Endodermal cell (in vitro differentiated cells): ENCODE measurements at regions not wholly inside any gene's neighbourhood (a gene's known extent, or its start where the extent isn't known, plus 50 kb on each side); places are given as distances from the start of the nearest gene placed in this dataset.
A peak's percentile ranks its signal among the peaks of the same experiment; 100 is the strongest.

Source experiments
- DNase-seq: peaks from one replicate; pipeline ENCODE4 v3.0.0-alpha.2; 2017
- H3K27ac ChIP-seq: 2 replicates; pipeline ENCODE4 v1.5.1; 2013; ENCODE audit warnings: mild to moderate bottlenecking, low read depth, low read length, moderate library complexity
- H3K27me3 ChIP-seq: 2 replicates; pipeline ENCODE4 v1.6.1; 2013; ENCODE audit warnings: mild to moderate bottlenecking, low read length, moderate library complexity; ENCODE audit not compliant: insufficient read depth, control insufficient read depth, poor library complexity, severe bottlenecking
- H3K36me3 ChIP-seq: 2 replicates; pipeline ENCODE4 v1.7.0; 2013; ENCODE audit warnings: mild to moderate bottlenecking, low read length, moderate library complexity; ENCODE audit not compliant: control insufficient read depth, insufficient read depth
- H3K4me1 ChIP-seq: one replicate; pipeline ENCODE4 v1.7.0; 2013; ENCODE audit warnings: low read length; ENCODE audit not compliant: control insufficient read depth, insufficient read depth
- H3K4me3 ChIP-seq: 2 replicates; pipeline ENCODE4 v1.5.1; 2013; ENCODE audit warnings: mild to moderate bottlenecking, low read length, moderate library complexity
- H3K9ac ChIP-seq: 2 replicates; pipeline ENCODE4 v1.6.1; 2013; ENCODE audit warnings: mild to moderate bottlenecking, low read length, moderate library complexity; ENCODE audit not compliant: poor library complexity, severe bottlenecking; ENCODE audit errors: extremely low read depth
- H3K9me3 ChIP-seq: 2 replicates; pipeline ENCODE4 v1.6.1; 2013; ENCODE audit warnings: mild to moderate bottlenecking, low read length, moderate library complexity; ENCODE audit not compliant: control insufficient read depth
- H3K27ac Mint-ChIP-seq: 2 replicates; pipeline ENCODE4 v1.8.0; 2020; ENCODE audit warnings: mixed read lengths
- H3K27me3 Mint-ChIP-seq: 2 replicates; pipeline ENCODE4 v1.8.0; 2021; ENCODE audit warnings: mild to moderate bottlenecking, mixed read lengths; ENCODE audit not compliant: insufficient read depth
- H3K36me3 Mint-ChIP-seq: 2 replicates; pipeline ENCODE4 v1.8.0; 2020; ENCODE audit warnings: low read depth, mixed read lengths
- H3K4me1 Mint-ChIP-seq: 2 replicates; pipeline ENCODE4 v1.8.0; 2020; ENCODE audit warnings: mixed read lengths
- H3K4me3 Mint-ChIP-seq: 2 replicates; pipeline ENCODE4 v1.8.0; 2020; ENCODE audit warnings: mild to moderate bottlenecking, moderate library complexity, mixed read lengths
- H3K9me3 Mint-ChIP-seq: 2 replicates; pipeline ENCODE4 v1.8.0; 2020; ENCODE audit warnings: mild to moderate bottlenecking, mixed read lengths
- CTCF ChIP-seq: fragments of 200-600 bp; sonication (generic); conservative IDR thresholded peaks from 2 replicates; pipeline ENCODE4 v1.5.0; 2021; ENCODE audit warnings: antibody characterized with exemption, mild to moderate bottlenecking
- WGBS, 2 experiments: methylation state at CpG; one replicate each; pipeline versions ENCODE4 v1.1.5 to v1.1.7; 2013; ENCODE audit warnings: missing lambda C conversion rate in 2 of 2, mixed read lengths in 1 of 2; ENCODE audit not compliant: insufficient coverage in 1 of 2, insufficient read length in 1 of 2; 5-methylcytosine and 5-hydroxymethylcytosine counted together

GRCh38 chr7:124284937-124285336 is 252.1 kb upstream of the TMEM229A start:
- no peaks in the 10 kb centered on the region for H3K9me3 Mint-ChIP-seq

DNA sequence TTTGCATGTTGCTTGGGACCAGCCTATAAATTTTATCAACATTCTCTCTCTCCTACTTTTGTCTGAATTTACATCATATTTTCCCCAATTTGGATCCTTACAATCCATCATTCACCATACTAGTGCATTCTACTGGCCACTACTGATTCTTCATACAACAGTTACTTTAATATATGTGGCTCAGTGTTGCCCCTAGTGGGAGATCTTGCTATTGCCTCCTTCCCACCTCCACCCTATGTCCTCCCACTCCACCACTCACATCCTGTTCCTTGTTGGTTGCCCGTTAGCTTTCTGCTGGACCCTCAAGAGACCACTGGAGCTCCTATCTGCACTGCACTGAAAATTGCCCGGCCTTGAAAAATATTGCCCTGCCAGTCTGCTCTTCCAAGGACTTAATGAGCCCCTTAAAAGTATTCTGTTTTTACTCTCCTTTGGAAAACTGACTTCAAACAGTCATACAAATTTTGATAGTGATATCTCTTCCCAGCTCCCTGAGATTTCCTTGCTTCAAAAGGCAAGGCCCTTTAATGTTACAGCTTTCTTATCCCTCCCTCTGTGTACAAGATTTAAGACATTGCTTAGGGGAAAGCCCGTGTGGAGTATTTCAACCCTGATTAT is 243.2 kb upstream of the TMEM229A start:
- no peak overlapping the region for H3K9ac ChIP-seq
- Mint-ChIP-seq H3K4me3 (no peak overlapping the region), H3K4me1 (peaks cover 12% of the 10 kb centered on the region), H3K36me3 (no peaks in the 10 kb centered on the region), H3K27ac (no peak overlapping the region), H3K27me3 (no peaks in the 10 kb centered on the region), H3K9me3 (no peaks in the 10 kb centered on the region)
- no peaks in the 10 kb centered on the region for H3K4me1 ChIP-seq
- no peak overlapping the region for H3K27ac ChIP-seq
- H3K4me3 ChIP-seq = no peak overlapping the region
- H3K36me3 ChIP-seq = no peaks in the 10 kb centered on the region
- no peaks in the 10 kb centered on the region for H3K27me3 ChIP-seq
- peak; percentile 87 for DNase-seq
- peak; percentile 83 for TF ChIP-seq CTCF
- H3K9me3 ChIP-seq = no peaks in the 10 kb centered on the region
- WGBS, 2 experiments = 85 to 96% methylated on average over 3 of the region's 3 CpGs

More at GRCh38 chr7:124284937-124285336, 252.1 kb upstream of the TMEM229A start:
- no peak overlapping the region for H3K4me3 Mint-ChIP-seq
- Histone ChIP-seq H3K4me3 (no peak overlapping the region), H3K27ac (no peak overlapping the region), H3K9ac (no peak overlapping the region), H3K9me3 (no peaks in the 10 kb centered on the region), H3K4me1 (no peaks in the 10 kb centered on the region), H3K36me3 (no peaks in the 10 kb centered on the region), H3K27me3 (no peaks in the 10 kb centered on the region)
- H3K4me1 Mint-ChIP-seq = peaks cover 4% of the 10 kb centered on the region
- H3K27me3 Mint-ChIP-seq = no peaks in the 10 kb centered on the region
- no peak for DNase-seq
- H3K36me3 Mint-ChIP-seq = no peaks in the 10 kb centered on the region
- no peak for TF ChIP-seq CTCF
- 86% methylated on average over 1 of the region's 1 CpG; no CpG with 5 or more reads in 1 of the 2 experiments for WGBS, 2 experiments
- no peak overlapping the region for H3K27ac Mint-ChIP-seq

DNA sequence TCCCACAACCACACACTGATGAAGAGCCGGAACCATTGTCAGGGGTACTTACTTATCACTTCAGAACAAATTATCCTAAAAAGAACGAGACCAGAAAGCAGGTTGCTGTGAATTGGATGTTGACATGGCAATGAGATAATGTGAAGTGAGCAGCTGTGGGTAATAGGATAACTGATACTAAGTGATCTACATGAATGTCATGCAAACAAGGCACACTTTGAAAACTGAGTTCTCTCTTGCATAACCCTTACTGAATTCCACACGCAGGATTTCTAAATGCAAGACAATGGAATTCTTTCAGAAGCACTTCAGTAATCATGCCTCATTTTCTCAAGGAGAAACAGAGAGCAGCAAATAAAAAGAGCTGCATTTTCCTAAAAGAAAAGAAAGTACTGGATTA is 242.5 kb upstream of the TMEM229A start:
- Histone ChIP-seq H3K27me3 (no peaks in the 10 kb centered on the region), H3K36me3 (no peaks in the 10 kb centered on the region), H3K4me1 (no peaks in the 10 kb centered on the region), H3K4me3 (no peak overlapping the region), H3K9ac (no peak overlapping the region), H3K27ac (no peak overlapping the region), H3K9me3 (no peaks in the 10 kb centered on the region)
- Mint-ChIP-seq H3K27ac (no peak overlapping the region), H3K4me1 (peaks cover 12% of the 10 kb centered on the region), H3K36me3 (no peaks in the 10 kb centered on the region), H3K27me3 (no peaks in the 10 kb centered on the region), H3K4me3 (no peak overlapping the region), H3K9me3 (no peaks in the 10 kb centered on the region)
- WGBS, 2 experiments = 0 to 51% methylated on average over 1 to 3 of the region's 3 CpGs
- no peak for DNase-seq
- TF ChIP-seq CTCF = no peak
